WTC11 (cell line): ENCODE measurements at regions not wholly inside any gene's neighbourhood (a gene's known extent, or its start where the extent isn't known, plus 50 kb on each side); places are given as distances from the start of the nearest gene placed in this dataset.

Experiments used
- ATAC-seq: fragments of 200-7000 bp; cut with Tn5 transposase; 2 replicates; pipeline ENCODE4 v1.10.0; 2021; ENCODE audit warnings: mild to moderate bottlenecking, moderate library complexity
- CTCF ChIA-PET: fragments of 300-600 bp; sonication (Branson Sonifier 250); formaldehyde crosslinking; loops from one replicate; lab custom pipeline; 2021; ENCODE audit warnings: antibody characterized with exemption; lab: Charles Lee
- POLR2A ChIA-PET: fragments of 350-600 bp; sonication (Branson Sonifier 250); formaldehyde crosslinking; loops from one replicate; lab custom pipeline; 2021; ENCODE audit warnings: antibody characterized with exemption; lab: Charles Lee
- DNase-seq: peaks from one replicate; pipeline ENCODE4 v3.0.0; 2021; ENCODE audit warnings: low spot score
- H3K27ac Mint-ChIP-seq: 2 replicates; pipeline ENCODE4 v1.8.0; 2021; ENCODE audit warnings: mixed read lengths
- H3K27me3 Mint-ChIP-seq: 2 replicates; pipeline ENCODE4 v1.8.0; 2021; ENCODE audit warnings: low read depth, mild to moderate bottlenecking, moderate library complexity, mixed read lengths
- H3K36me3 Mint-ChIP-seq: 2 replicates; pipeline ENCODE4 v1.8.0; 2021; ENCODE audit warnings: mixed read lengths
- H3K4me1 Mint-ChIP-seq: 2 replicates; pipeline ENCODE4 v1.8.0; 2022; ENCODE audit warnings: mixed read lengths
- H3K4me3 Mint-ChIP-seq: 2 replicates; pipeline ENCODE4 v1.8.0; 2021; ENCODE audit warnings: mild to moderate bottlenecking, moderate library complexity, mixed read lengths
- H3K9me3 Mint-ChIP-seq: 2 replicates; pipeline ENCODE4 v1.8.0; 2021; ENCODE audit warnings: mixed read lengths
- ESRRA ChIP-seq: sonication (generic); formaldehyde crosslinking; IDR thresholded peaks from 2 replicates; pipeline ENCODE4 v1.8.1; 2022; ENCODE audit warnings: mild to moderate bottlenecking, missing genetic modification reagents, borderline replicate concordance
- ETV6 ChIP-seq: sonication (generic); formaldehyde crosslinking; IDR thresholded peaks from 2 replicates; pipeline ENCODE4 v1.8.1; 2022; ENCODE audit warnings: mild to moderate bottlenecking, missing genetic modification reagents
- FOXJ3 ChIP-seq: sonication (generic); formaldehyde crosslinking; IDR thresholded peaks from 2 replicates; pipeline ENCODE4 v1.9.0; 2021; ENCODE audit warnings: missing genetic modification reagents, mild to moderate bottlenecking, borderline replicate concordance
- FOXP4 ChIP-seq: sonication (generic); formaldehyde crosslinking; IDR thresholded peaks from 2 replicates; pipeline ENCODE4 v1.8.0; 2022; ENCODE audit warnings: mild to moderate bottlenecking, missing genetic modification reagents
- GRHL2 ChIP-seq: fragments of 250-450 bp; sonication (Bioruptor Pico); IDR thresholded peaks from 2 replicates; pipeline ENCODE4 v1.8.0; 2022; ENCODE audit warnings: mild to moderate bottlenecking, moderate library complexity; ENCODE audit not compliant: insufficient replicate concordance, severe bottlenecking
- HMGA2 ChIP-seq: fragments of 250-450 bp; sonication (Bioruptor Pico); IDR thresholded peaks from 2 replicates; pipeline ENCODE4 v1.4.0; 2021; ENCODE audit warnings: mild to moderate bottlenecking, moderate library complexity
- MXD4 ChIP-seq: fragments of 250-450 bp; sonication (Bioruptor Pico); IDR thresholded peaks from 2 replicates; pipeline ENCODE4 v1.8.0; 2021; ENCODE audit warnings: mild to moderate bottlenecking, moderate library complexity, borderline replicate concordance
- MYBL2 ChIP-seq: sonication (generic); formaldehyde crosslinking; IDR thresholded peaks from 2 replicates; pipeline ENCODE4 v1.8.1; 2023; ENCODE audit warnings: mild to moderate bottlenecking, moderate library complexity, missing genetic modification reagents
- OVOL2 ChIP-seq: fragments of 250-450 bp; sonication (Bioruptor Pico); IDR thresholded peaks from 2 replicates; pipeline ENCODE4 v1.9.0; 2021; ENCODE audit warnings: mild to moderate bottlenecking, borderline replicate concordance
- PREB ChIP-seq: sonication (generic); formaldehyde crosslinking; IDR thresholded peaks from 2 replicates; pipeline ENCODE4 v1.8.1; 2022; ENCODE audit warnings: mild to moderate bottlenecking, missing genetic modification reagents, moderate library complexity, borderline replicate concordance
- RELA ChIP-seq: sonication (generic); formaldehyde crosslinking; IDR thresholded peaks from 2 replicates; pipeline ENCODE4 v1.8.1; 2022; ENCODE audit warnings: missing genetic modification reagents, mild to moderate bottlenecking, borderline replicate concordance
- RORB ChIP-seq: fragments of 250-450 bp; sonication (Bioruptor Pico); IDR thresholded peaks from 2 replicates; pipeline ENCODE4 v1.9.0; 2021; ENCODE audit warnings: mild to moderate bottlenecking
- SP1 ChIP-seq: sonication (generic); formaldehyde crosslinking; conservative IDR thresholded peaks from 2 replicates; pipeline ENCODE4 v1.8.1; 2022; ENCODE audit warnings: missing genetic modification reagents
- TEAD4 ChIP-seq: sonication (generic); formaldehyde crosslinking; IDR thresholded peaks from 2 replicates; pipeline ENCODE4 v1.8.0; 2022; ENCODE audit warnings: mild to moderate bottlenecking, missing genetic modification reagents
- ZNF138 ChIP-seq: sonication (generic); formaldehyde crosslinking; conservative IDR thresholded peaks from 2 replicates; pipeline ENCODE4 v1.8.1; 2022; ENCODE audit warnings: mild to moderate bottlenecking, moderate library complexity, missing genetic modification reagents
- ZNF219 ChIP-seq: sonication (generic); formaldehyde crosslinking; IDR thresholded peaks from 2 replicates; pipeline ENCODE4 v1.8.0; 2023; ENCODE audit warnings: missing genetic modification reagents, mild to moderate bottlenecking, borderline replicate concordance
- ZNF232 ChIP-seq: sonication (generic); formaldehyde crosslinking; IDR thresholded peaks from 2 replicates; pipeline ENCODE4 v1.8.0; 2022; ENCODE audit warnings: mild to moderate bottlenecking, missing genetic modification reagents
- ZNF512 ChIP-seq: sonication (generic); formaldehyde crosslinking; IDR thresholded peaks from 2 replicates; pipeline ENCODE4 v1.8.1; 2022; ENCODE audit warnings: missing genetic modification reagents, borderline replicate concordance
- ZNF671 ChIP-seq: fragments of 250-450 bp; sonication (Bioruptor Pico); IDR thresholded peaks from 2 replicates; pipeline ENCODE4 v1.8.0; 2021; ENCODE audit warnings: mild to moderate bottlenecking
- TF ChIP-seq, protein P1 (sequence below): fragments of 250-450 bp; sonication (Bioruptor Pico); IDR thresholded peaks from 2 replicates; pipeline ENCODE4 v1.9.0; 2021; ENCODE audit warnings: mild to moderate bottlenecking, borderline replicate concordance
- TF ChIP-seq, protein P2 (sequence below): sonication (generic); formaldehyde crosslinking; conservative IDR thresholded peaks from 2 replicates; pipeline ENCODE4 v1.8.1; 2022; ENCODE audit warnings: mild to moderate bottlenecking, missing genetic modification reagents

DNA sequence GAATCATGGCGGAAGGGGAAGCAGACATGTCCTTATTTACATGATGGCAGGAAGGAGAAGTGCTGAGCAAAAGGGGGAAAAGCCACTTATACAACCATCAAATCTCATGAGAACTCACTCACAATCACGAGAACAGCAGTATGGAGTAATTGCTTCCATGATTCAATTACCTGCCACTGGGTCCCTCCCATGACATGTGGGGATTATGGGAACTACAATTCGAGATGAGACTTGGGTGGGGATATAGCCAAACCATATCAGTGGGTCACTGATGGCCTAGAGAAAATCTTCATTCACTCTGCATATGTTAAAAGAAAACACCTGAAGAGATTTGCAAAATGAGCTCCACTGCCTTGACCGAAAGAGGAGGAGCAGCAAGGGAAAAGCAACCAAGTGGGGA lies 130.3 kb upstream of the FAM20A start:
- POLR2A ChIA-PET = no interaction called here
- Mint-ChIP-seq H3K36me3 (peaks cover 59% of the 10 kb centered on the region), H3K27ac (peak overlapping the region; percentile 82), H3K4me1 (peaks cover 33% of the 10 kb centered on the region), H3K27me3 (no peaks in the 10 kb centered on the region; the same call in none of the 2 replicates), H3K4me3 (0 out of 2 replicates have a peak overlapping the region, but pooled peaks have one; percentile 0), H3K9me3 (peaks cover 72% of the 10 kb centered on the region)
- no peak for TF ChIP-seq RELA
- ATAC-seq (no peak), DNase-seq (no peak)
- CTCF ChIA-PET = interaction anchor here (0.9 kb wide), 1 partner anchor 198 kb away, joined by 3 read pairs; no protein-coding TSS in a partner anchor

GRCh38 chr17:68719431-68719830 lies 118.3 kb upstream of the FAM20A start:
- no peak for TF ChIP-seq FOXJ3 (CRISPR knock-in tag)
- TF ChIP-seq OVOL2 (CRISPR knock-in tag) = no peak
- no peak for TF ChIP-seq FOXP4
- no peak for TF ChIP-seq ZNF138 (CRISPR knock-in tag)
- TF ChIP-seq MYBL2 (CRISPR knock-in tag) = no peak
- no peak for TF ChIP-seq TEAD4 (CRISPR knock-in tag)
- TF ChIP-seq MXD4 (CRISPR knock-in tag) = no peak
- TF ChIP-seq RORB (CRISPR knock-in tag) = no peak
- TF ChIP-seq ZNF219 (CRISPR knock-in tag) = no peak
- no peak for TF ChIP-seq ETV6 (CRISPR knock-in tag)
- TF ChIP-seq GRHL2 (CRISPR knock-in tag) = no peak
- no peak for TF ChIP-seq ZNF512
- no peak for TF ChIP-seq PREB (CRISPR knock-in tag)
- DNase-seq (no peak), ATAC-seq (no peak)
- ChIA-PET CTCF (no interaction called here), POLR2A (interaction anchor here (1.0 kb wide), 1 partner anchor 19 kb away, joined by 3 read pairs; no protein-coding TSS in a partner anchor)
- H3K27me3 Mint-ChIP-seq = no peaks in the 10 kb centered on the region
- no peaks in the 10 kb centered on the region; the same call in 1 of the 2 replicates for H3K9me3 Mint-ChIP-seq
- H3K36me3 Mint-ChIP-seq = no peaks in the 10 kb centered on the region
- no peak overlapping the region for H3K27ac Mint-ChIP-seq
- peaks cover 2% of the 10 kb centered on the region for H3K4me1 Mint-ChIP-seq
- H3K4me3 Mint-ChIP-seq = no peak overlapping the region

DNA sequence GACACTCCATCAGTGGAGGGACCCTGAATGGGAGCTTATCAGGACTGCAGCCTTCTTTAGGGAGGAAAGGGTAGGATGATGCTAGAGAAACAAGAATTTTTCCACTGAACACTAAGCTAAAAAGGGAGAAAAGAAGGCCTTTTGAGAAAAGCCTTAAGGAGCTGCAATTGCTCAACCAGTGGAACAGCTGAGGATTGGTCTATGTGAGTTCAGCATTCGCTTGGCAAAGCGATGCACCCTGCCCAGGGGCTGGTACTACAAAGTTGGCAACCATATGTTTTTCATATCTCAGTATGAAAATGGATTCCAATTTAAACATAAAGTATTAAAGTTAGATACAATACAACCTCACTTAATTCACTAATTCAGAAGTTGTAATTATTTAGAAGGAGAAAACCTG lies 117.8 kb upstream of the FAM20A start:
- no peaks in the 10 kb centered on the region for H3K4me1 Mint-ChIP-seq
- H3K4me3 Mint-ChIP-seq = no peak overlapping the region
- CTCF ChIA-PET = no interaction called here
- no peaks in the 10 kb centered on the region for H3K9me3 Mint-ChIP-seq
- no peak for DNase-seq
- no peak for ATAC-seq
- POLR2A ChIA-PET = interaction anchor here (1.0 kb wide), 1 partner anchor 19 kb away, joined by 3 read pairs; no protein-coding TSS in a partner anchor
- no peaks in the 10 kb centered on the region for H3K36me3 Mint-ChIP-seq
- no peak overlapping the region for H3K27ac Mint-ChIP-seq
- H3K27me3 Mint-ChIP-seq = no peaks in the 10 kb centered on the region
- TF ChIP-seq ZNF232 (no peak), HMGA2 (no peak), ZNF512 (no peak), SP1 (no peak), ZNF671 (CRISPR knock-in tag) (no peak), ESRRA (CRISPR knock-in tag) (no peak)
- TF ChIP-seq, protein P1, sequence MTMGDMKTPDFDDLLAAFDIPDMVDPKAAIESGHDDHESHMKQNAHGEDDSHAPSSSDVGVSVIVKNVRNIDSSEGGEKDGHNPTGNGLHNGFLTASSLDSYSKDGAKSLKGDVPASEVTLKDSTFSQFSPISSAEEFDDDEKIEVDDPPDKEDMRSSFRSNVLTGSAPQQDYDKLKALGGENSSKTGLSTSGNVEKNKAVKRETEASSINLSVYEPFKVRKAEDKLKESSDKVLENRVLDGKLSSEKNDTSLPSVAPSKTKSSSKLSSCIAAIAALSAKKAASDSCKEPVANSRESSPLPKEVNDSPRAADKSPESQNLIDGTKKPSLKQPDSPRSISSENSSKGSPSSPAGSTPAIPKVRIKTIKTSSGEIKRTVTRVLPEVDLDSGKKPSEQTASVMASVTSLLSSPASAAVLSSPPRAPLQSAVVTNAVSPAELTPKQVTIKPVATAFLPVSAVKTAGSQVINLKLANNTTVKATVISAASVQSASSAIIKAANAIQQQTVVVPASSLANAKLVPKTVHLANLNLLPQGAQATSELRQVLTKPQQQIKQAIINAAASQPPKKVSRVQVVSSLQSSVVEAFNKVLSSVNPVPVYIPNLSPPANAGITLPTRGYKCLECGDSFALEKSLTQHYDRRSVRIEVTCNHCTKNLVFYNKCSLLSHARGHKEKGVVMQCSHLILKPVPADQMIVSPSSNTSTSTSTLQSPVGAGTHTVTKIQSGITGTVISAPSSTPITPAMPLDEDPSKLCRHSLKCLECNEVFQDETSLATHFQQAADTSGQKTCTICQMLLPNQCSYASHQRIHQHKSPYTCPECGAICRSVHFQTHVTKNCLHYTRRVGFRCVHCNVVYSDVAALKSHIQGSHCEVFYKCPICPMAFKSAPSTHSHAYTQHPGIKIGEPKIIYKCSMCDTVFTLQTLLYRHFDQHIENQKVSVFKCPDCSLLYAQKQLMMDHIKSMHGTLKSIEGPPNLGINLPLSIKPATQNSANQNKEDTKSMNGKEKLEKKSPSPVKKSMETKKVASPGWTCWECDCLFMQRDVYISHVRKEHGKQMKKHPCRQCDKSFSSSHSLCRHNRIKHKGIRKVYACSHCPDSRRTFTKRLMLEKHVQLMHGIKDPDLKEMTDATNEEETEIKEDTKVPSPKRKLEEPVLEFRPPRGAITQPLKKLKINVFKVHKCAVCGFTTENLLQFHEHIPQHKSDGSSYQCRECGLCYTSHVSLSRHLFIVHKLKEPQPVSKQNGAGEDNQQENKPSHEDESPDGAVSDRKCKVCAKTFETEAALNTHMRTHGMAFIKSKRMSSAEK (CRISPR knock-in tag) = no peak
- TF ChIP-seq, protein P2, sequence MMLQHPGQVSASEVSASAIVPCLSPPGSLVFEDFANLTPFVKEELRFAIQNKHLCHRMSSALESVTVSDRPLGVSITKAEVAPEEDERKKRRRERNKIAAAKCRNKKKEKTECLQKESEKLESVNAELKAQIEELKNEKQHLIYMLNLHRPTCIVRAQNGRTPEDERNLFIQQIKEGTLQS (CRISPR knock-in tag) = no peak
